Fibroblast of lung (primary cell): ENCODE measurements at regions not wholly inside any gene's neighbourhood (a gene's known extent, or its start where the extent isn't known, plus 50 kb on each side); places are given as distances from the start of the nearest gene placed in this dataset.

Source experiments
- DNase-seq, 2 donors: peaks; one replicate each; pipeline versions ENCODE4 v3.0.0 to v3.0.0-alpha.2; 2010; ENCODE audit warnings: low read depth in 2 of 2
- H2AFZ ChIP-seq: 2 replicates; pipeline ENCODE4 v1.5.1; 2012; ENCODE audit warnings: low read length, control low read depth, inconsistent platforms
- H3K27ac ChIP-seq: 2 replicates; pipeline ENCODE4 v1.5.1; 2011; ENCODE audit warnings: low read length, control low read depth; ENCODE audit not compliant: insufficient read depth
- H3K27me3 ChIP-seq: 2 replicates; pipeline ENCODE4 v1.5.1; 2011; ENCODE audit warnings: mild to moderate bottlenecking, low read length; ENCODE audit not compliant: control insufficient read depth, insufficient read depth
- H3K36me3 ChIP-seq: 2 replicates; pipeline ENCODE4 v1.5.1; 2011; ENCODE audit warnings: low read length; ENCODE audit not compliant: control insufficient read depth, insufficient read depth
- H3K4me1 ChIP-seq: 2 replicates; pipeline ENCODE4 v1.5.1; 2011; ENCODE audit warnings: low read length; ENCODE audit not compliant: control insufficient read depth, insufficient read depth; ENCODE audit errors: extremely low read depth
- H3K4me2 ChIP-seq: 2 replicates; pipeline ENCODE4 v1.5.1; 2011; ENCODE audit warnings: low read length, control low read depth; ENCODE audit not compliant: insufficient read depth; ENCODE audit errors: extremely low read depth
- H3K4me3 ChIP-seq, 4 experiments: fragments of 200-600 bp in 1 of 4; sonication (generic) in 1 of 4; replicated peaks in 1 of 4; 2 replicates each; pipeline ENCODE4 v1.5.1; 2011 to 2016; ENCODE audit warnings: low read length in 4 of 4, low read depth in 3 of 4, mild to moderate bottlenecking in 3 of 4, control low read depth in 2 of 4, inconsistent platforms in 1 of 4, mixed read lengths in 1 of 4; ENCODE audit not compliant: insufficient read depth in 1 of 4; ENCODE audit errors: control extremely low read depth in 1 of 4
- H3K79me2 ChIP-seq: 2 replicates; pipeline ENCODE4 v1.5.1; 2012; ENCODE audit warnings: mild to moderate bottlenecking, low read length, inconsistent platforms; ENCODE audit not compliant: control insufficient read depth, insufficient read depth
- H3K9ac ChIP-seq: 2 replicates; pipeline ENCODE4 v1.5.1; 2011; ENCODE audit warnings: mild to moderate bottlenecking, low read length, control low read depth; ENCODE audit not compliant: insufficient read depth
- H3K9me3 ChIP-seq: 2 replicates; pipeline ENCODE4 v1.5.1; 2012; ENCODE audit warnings: low read depth, low read length; ENCODE audit not compliant: control insufficient read depth, insufficient read depth
- H4K20me1 ChIP-seq: 2 replicates; pipeline ENCODE4 v1.5.1; 2011; ENCODE audit warnings: low read length; ENCODE audit not compliant: control insufficient read depth, insufficient read depth; ENCODE audit errors: extremely low read depth
- CTCF ChIP-seq, 2 donors: IDR thresholded peaks in 1 of 2; conservative IDR thresholded peaks in 1 of 2; 1 replicate in 1 of 2; 2 replicates in 1 of 2; pipeline ENCODE4 v1.5.1; 2011 to 2012; ENCODE audit warnings: low read length in 2 of 2, control low read depth in 1 of 2, inconsistent platforms in 1 of 2, low read depth in 1 of 2, mild to moderate bottlenecking in 1 of 2
- EZH2 ChIP-seq: IDR thresholded peaks from 2 replicates; pipeline ENCODE4 v1.5.1; 2012; ENCODE audit warnings: low read length, control low read depth, mild to moderate bottlenecking; ENCODE audit errors: missing control alignments

DNA sequence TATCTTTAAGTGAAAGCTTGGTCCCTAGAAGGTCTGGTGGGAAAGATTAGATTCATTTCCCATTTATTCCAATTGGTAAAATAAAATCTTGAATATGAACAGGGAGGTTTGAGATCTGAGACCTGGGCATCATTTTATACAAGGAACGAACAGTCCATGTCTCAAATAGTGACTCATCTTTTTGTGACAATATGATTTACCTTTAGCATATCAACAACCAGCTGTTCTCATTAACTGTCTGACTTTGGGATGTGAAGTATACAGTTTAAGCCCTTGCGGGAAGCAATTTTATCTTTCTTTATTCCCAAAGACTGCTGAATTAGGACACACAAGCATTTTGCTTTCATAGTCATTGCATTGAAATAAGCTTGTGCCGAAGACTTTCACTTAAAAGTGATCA, 691.6 kb downstream of the ETS1 start:
- Histone ChIP-seq H3K79me2 (no peaks in the 10 kb centered on the region), H3K27ac (no peak overlapping the region), H3K4me3 (no peak overlapping the region), H3K9me3 (no peaks in the 10 kb centered on the region), H3K27me3 (no peaks in the 10 kb centered on the region), H3K36me3 (no peaks in the 10 kb centered on the region), H4K20me1 (no peaks in the 10 kb centered on the region), H2AFZ (no peak overlapping the region), H3K4me2 (no peak overlapping the region), H3K9ac (no peak overlapping the region), H3K4me1 (no peaks in the 10 kb centered on the region)
- no peak for TF ChIP-seq CTCF (conservative IDR thresholded peaks at IDR 0.05 in 1 of 2, IDR thresholded peaks at IDR 0.05 in 1 of 2; ENCODE audit: low read depth in 1 of 2, low read length in 2 of 2)
- no peak for TF ChIP-seq EZH2
- DNase-seq = no peak

DNA sequence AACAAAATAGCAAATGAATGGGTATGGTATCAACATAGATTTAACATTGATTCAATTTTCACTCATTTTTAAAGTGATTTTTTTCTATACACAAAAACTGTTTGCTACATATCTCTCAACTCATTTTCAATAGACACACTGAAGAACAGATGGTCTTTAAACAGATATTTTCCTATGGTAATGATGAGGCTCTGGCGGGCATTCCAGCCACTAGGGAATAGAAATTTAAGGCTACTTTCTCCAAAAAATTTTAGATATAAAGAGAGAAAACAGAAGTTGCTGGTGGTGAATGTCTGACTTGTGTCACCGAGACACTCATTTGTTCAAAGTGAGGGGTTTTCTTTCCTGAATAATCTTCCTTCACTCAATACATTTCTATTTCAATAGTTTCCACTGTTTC, 693.0 kb downstream of the ETS1 start:
- Histone ChIP-seq H3K9me3 (no peaks in the 10 kb centered on the region), H3K4me2 (no peak overlapping the region), H3K36me3 (no peaks in the 10 kb centered on the region)

GRCh38 chr11:127890030-127890615, 697.2 kb downstream of the ETS1 start:
- DNase-seq = peak; percentile 11 to 15
- Histone ChIP-seq H4K20me1 (no peaks in the 10 kb centered on the region), H2AFZ (no peak overlapping the region), H3K27ac (no peak overlapping the region), H3K4me3 (no peak overlapping the region), H3K4me1 (no peaks in the 10 kb centered on the region), H3K4me2 (no peak overlapping the region), H3K27me3 (no peaks in the 10 kb centered on the region), H3K9ac (no peak overlapping the region), H3K9me3 (no peaks in the 10 kb centered on the region), H3K79me2 (no peaks in the 10 kb centered on the region), H3K36me3 (no peaks in the 10 kb centered on the region)
- TF ChIP-seq EZH2 = no peak
- TF ChIP-seq CTCF (conservative IDR thresholded peaks at IDR 0.05 in 1 of 2, IDR thresholded peaks at IDR 0.05 in 1 of 2; ENCODE audit: low read depth in 1 of 2, low read length in 2 of 2) = no peak

More for the DNA sequence above, 693.0 kb downstream of the ETS1 start:
- no peak overlapping the region for H3K4me3 ChIP-seq
- H3K27ac ChIP-seq = no peak overlapping the region
- no peak for DNase-seq
- H2AFZ ChIP-seq = no peak overlapping the region
- no peaks in the 10 kb centered on the region for H3K27me3 ChIP-seq
- no peaks in the 10 kb centered on the region for H3K4me1 ChIP-seq
- no peaks in the 10 kb centered on the region for H4K20me1 ChIP-seq
- H3K9ac ChIP-seq = no peak overlapping the region
- no peak for TF ChIP-seq EZH2
- no peak for TF ChIP-seq CTCF (conservative IDR thresholded peaks at IDR 0.05 in 1 of 2, IDR thresholded peaks at IDR 0.05 in 1 of 2; ENCODE audit: low read depth in 1 of 2, low read length in 2 of 2)
- H3K79me2 ChIP-seq = no peaks in the 10 kb centered on the region
